ENCODE measurements at regions not wholly inside any gene's neighbourhood (a gene's known extent, or its start where the extent isn't known, plus 50 kb on each side); places are given as distances from the start of the nearest gene placed in this dataset.

- in situ Hi-C loops (cut with MboI; ENCODE audit: low pct_unique_long_range_greater_than_20kb, low sequenced_read_pairs), result no loop called here
- DNase-seq, result no peak
Observed at GRCh38 chr1:112040891-112041740, 51.6 kb upstream of the KCND3 start.

GRCh38 chr1:112043901-112044300 is 54.4 kb upstream of the KCND3 start:
- in situ Hi-C loops (cut with MboI; ENCODE audit: low pct_unique_long_range_greater_than_20kb, low sequenced_read_pairs), result no loop called here
- no peak for DNase-seq

- DNase-seq, result no peak
- in situ Hi-C loops (cut with MboI; ENCODE audit: low pct_unique_long_range_greater_than_20kb, low sequenced_read_pairs), result no loop called here
Observed at GRCh38 chr1:112044745-112045144, 55.3 kb upstream of the KCND3 start.

GRCh38 chr1:112046630-112047029 is 57.2 kb upstream of the KCND3 start:
- no peak for DNase-seq
- in situ Hi-C loops (cut with MboI; ENCODE audit: low pct_unique_long_range_greater_than_20kb, low sequenced_read_pairs), result no loop called here

- DNase-seq, result no peak
- in situ Hi-C loops (cut with MboI; ENCODE audit: low pct_unique_long_range_greater_than_20kb, low sequenced_read_pairs), result no loop called here
Observed at GRCh38 chr1:112048421-112048820, 59.0 kb upstream of the KCND3 start.

GRCh38 chr1:112054510-112054909 is 65.0 kb upstream of the KCND3 start:
- in situ Hi-C loops (cut with MboI; ENCODE audit: low pct_unique_long_range_greater_than_20kb, low sequenced_read_pairs), result no loop called here
- no peak for DNase-seq

- in situ Hi-C loops (cut with MboI; ENCODE audit: low pct_unique_long_range_greater_than_20kb, low sequenced_read_pairs), result no loop called here
- DNase-seq, result no peak
Observed at GRCh38 chr1:112056354-112056753, 66.9 kb upstream of the KCND3 start.

- DNase-seq, result no peak
- in situ Hi-C loops (cut with MboI; ENCODE audit: low pct_unique_long_range_greater_than_20kb, low sequenced_read_pairs), result no loop called here
Observed at GRCh38 chr1:112057736-112058135, 68.3 kb upstream of the KCND3 start.

- in situ Hi-C loops (cut with MboI; ENCODE audit: low pct_unique_long_range_greater_than_20kb, low sequenced_read_pairs), result no loop called here
- DNase-seq, result no peak
Observed at GRCh38 chr1:112058815-112059450, 69.5 kb upstream of the KCND3 start.

GRCh38 chr1:112059679-112060078 is 70.2 kb upstream of the KCND3 start:
- in situ Hi-C loops (cut with MboI; ENCODE audit: low pct_unique_long_range_greater_than_20kb, low sequenced_read_pairs), result no loop called here

GRCh38 chr1:112060261-112060660 is 70.8 kb upstream of the KCND3 start:
- in situ Hi-C loops (cut with MboI; ENCODE audit: low pct_unique_long_range_greater_than_20kb, low sequenced_read_pairs), result no loop called here
- DNase-seq, result no peak

More at GRCh38 chr1:112059679-112060078, 70.2 kb upstream of the KCND3 start:
- no peak for DNase-seq

- in situ Hi-C loops (cut with MboI; ENCODE audit: low pct_unique_long_range_greater_than_20kb, low sequenced_read_pairs), result no loop called here
Observed at GRCh38 chr1:112061056-112061455, 71.6 kb upstream of the KCND3 start.

GRCh38 chr1:112061901-112062320 is 72.4 kb upstream of the KCND3 start:
- in situ Hi-C loops (cut with MboI; ENCODE audit: low pct_unique_long_range_greater_than_20kb, low sequenced_read_pairs), result no loop called here
- DNase-seq, result no peak

More at GRCh38 chr1:112061056-112061455, 71.6 kb upstream of the KCND3 start:
- no peak for DNase-seq

GRCh38 chr1:112063781-112064728 is 74.6 kb upstream of the KCND3 start:
- DNase-seq, result no peak
- in situ Hi-C loops (cut with MboI; ENCODE audit: low pct_unique_long_range_greater_than_20kb, low sequenced_read_pairs), result no loop called here

- no peak for DNase-seq
- in situ Hi-C loops (cut with MboI; ENCODE audit: low pct_unique_long_range_greater_than_20kb, low sequenced_read_pairs), result no loop called here
Observed at GRCh38 chr1:112067989-112068388, 78.5 kb upstream of the KCND3 start.

GRCh38 chr1:112070677-112071076 is 81.2 kb upstream of the KCND3 start:
- in situ Hi-C loops (cut with MboI; ENCODE audit: low pct_unique_long_range_greater_than_20kb, low sequenced_read_pairs), result no loop called here
- no peak for DNase-seq

- in situ Hi-C loops (cut with MboI; ENCODE audit: low pct_unique_long_range_greater_than_20kb, low sequenced_read_pairs), result no loop called here
- no peak for DNase-seq
Observed at GRCh38 chr1:112074711-112075110, 85.2 kb upstream of the KCND3 start.

GRCh38 chr1:112075566-112075965 is 86.1 kb upstream of the KCND3 start:
- in situ Hi-C loops (cut with MboI; ENCODE audit: low pct_unique_long_range_greater_than_20kb, low sequenced_read_pairs), result no loop called here
- no peak for DNase-seq

- DNase-seq, result no peak
- in situ Hi-C loops (cut with MboI; ENCODE audit: low pct_unique_long_range_greater_than_20kb, low sequenced_read_pairs), result no loop called here
Observed at GRCh38 chr1:112079446-112079845, 90.0 kb upstream of the KCND3 start.

- DNase-seq, result peak; percentile 9
- in situ Hi-C loops (cut with MboI; ENCODE audit: low pct_unique_long_range_greater_than_20kb, low sequenced_read_pairs), result no loop called here
Observed at GRCh38 chr1:112083487-112083886, 94.0 kb upstream of the KCND3 start.
